GM12891 (cell line): ENCODE measurements at regions not wholly inside any gene's neighbourhood (a gene's known extent, or its start where the extent isn't known, plus 50 kb on each side); places are given as distances from the start of the nearest gene placed in this dataset.

ENCODE experiments used
- PAX5 ChIP-seq: IDR thresholded peaks from 2 replicates; pipeline ENCODE4 v1.6.1; 2011; ENCODE audit warnings: low read length, moderate library complexity, mild to moderate bottlenecking; ENCODE audit not compliant: insufficient read depth, severe bottlenecking
- POLR2A ChIP-seq: IDR thresholded peaks from 2 replicates; pipeline ENCODE4 v1.6.1; 2011; ENCODE audit warnings: low read depth, low read length, control low read depth
- POLR2AphosphoS5 ChIP-seq: IDR thresholded peaks from 2 replicates; pipeline ENCODE4 v1.6.1; 2011; ENCODE audit warnings: low read depth, low read length, control low read depth
- POU2F2 ChIP-seq: IDR thresholded peaks from 2 replicates; pipeline ENCODE4 v1.6.1; 2011; ENCODE audit warnings: low read depth, mild to moderate bottlenecking, control low read depth, low read length, moderate library complexity
- TAF1 ChIP-seq: IDR thresholded peaks from 2 replicates; pipeline ENCODE4 v1.6.1; 2011; ENCODE audit warnings: low read depth, low read length, control low read depth

DNA sequence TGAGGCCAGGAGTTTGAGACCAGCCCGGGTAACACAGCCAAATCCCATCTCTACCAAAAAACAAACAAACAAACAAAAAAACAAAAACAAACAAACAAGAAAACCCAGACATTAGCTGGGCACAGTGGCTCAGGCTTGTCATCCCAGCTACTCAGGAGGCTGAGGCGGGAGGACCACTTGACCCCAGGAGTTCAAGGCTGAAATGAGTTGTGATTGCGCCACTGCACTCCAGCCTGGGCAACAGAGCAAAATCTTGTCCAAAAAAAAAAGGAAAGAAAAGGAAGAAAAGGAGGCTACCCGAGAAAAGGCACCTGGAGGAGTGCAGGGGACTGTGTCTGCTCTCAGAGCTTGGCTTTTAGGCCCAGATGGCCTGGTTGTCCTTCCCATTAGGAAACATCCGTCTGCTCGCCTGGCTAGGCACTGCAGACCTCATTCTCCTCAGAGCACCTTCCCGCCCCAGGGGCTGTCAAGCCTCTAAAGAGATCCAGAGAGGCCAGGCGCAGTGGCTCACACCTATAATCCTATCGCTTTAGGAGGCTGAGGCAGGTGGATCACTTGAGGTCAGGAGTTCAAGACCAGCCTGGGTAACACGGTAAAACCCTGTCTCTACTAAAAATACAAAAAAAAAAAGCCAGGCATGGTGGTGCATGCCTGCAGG, 185.3 kb upstream of the IER5L start:
- TF ChIP-seq POLR2A (no peak), POLR2AphosphoS5 (no peak), TAF1 (no peak), PAX5 (no peak), POU2F2 (no peak)
